H9 (cell line): ENCODE measurements at regions not wholly inside any gene's neighbourhood (a gene's known extent, or its start where the extent isn't known, plus 50 kb on each side); places are given as distances from the start of the nearest gene placed in this dataset.

Experiments used
- DNase-seq: peaks from one replicate; pipeline ENCODE4 v3.0.0-alpha.2; 2017
- H2AFZ ChIP-seq: one replicate; pipeline ENCODE4 v1.6.1; 2013; ENCODE audit warnings: mild to moderate bottlenecking, low read length, control low read depth, moderate library complexity
- H2AK5ac ChIP-seq: 2 replicates; pipeline ENCODE4 v1.6.1; 2013; ENCODE audit warnings: low read length, control low read depth, mixed read lengths; ENCODE audit not compliant: insufficient read length
- H2BK120ac ChIP-seq: one replicate; pipeline ENCODE4 v1.6.1; 2013; ENCODE audit warnings: low read depth, mild to moderate bottlenecking, low read length, control low read depth, inconsistent platforms; ENCODE audit not compliant: poor library complexity, severe bottlenecking
- H2BK12ac ChIP-seq: 2 replicates; pipeline ENCODE4 v1.6.1; 2013; ENCODE audit warnings: low read length, control low read depth, mixed read lengths, low read depth; ENCODE audit not compliant: insufficient read length
- H2BK15ac ChIP-seq: 2 replicates; pipeline ENCODE4 v1.6.1; 2013; ENCODE audit warnings: low read depth, low read length, control low read depth
- H2BK20ac ChIP-seq: one replicate; pipeline ENCODE4 v1.6.1; 2013; ENCODE audit warnings: low read depth, mild to moderate bottlenecking, low read length, control low read depth, inconsistent platforms; ENCODE audit not compliant: poor library complexity, severe bottlenecking
- H2BK5ac ChIP-seq: 2 replicates; pipeline ENCODE4 v1.6.1; 2013; ENCODE audit warnings: low read length, control low read depth, mixed read lengths; ENCODE audit not compliant: insufficient read length
- H3K14ac ChIP-seq: 2 replicates; pipeline ENCODE4 v1.6.1; 2013; ENCODE audit warnings: low read length, control low read depth; ENCODE audit not compliant: insufficient read depth
- H3K18ac ChIP-seq: 2 replicates; pipeline ENCODE4 v1.6.1; 2013; ENCODE audit warnings: low read depth, mild to moderate bottlenecking, mixed read lengths, low read length, control low read depth; ENCODE audit not compliant: insufficient read length
- H3K23ac ChIP-seq: 2 replicates; pipeline ENCODE4 v1.6.1; 2013; ENCODE audit warnings: low read length, control low read depth, mixed read lengths, low read depth; ENCODE audit not compliant: insufficient read length
- H3K23me2 ChIP-seq: 2 replicates; pipeline ENCODE4 v1.6.1; 2013; ENCODE audit warnings: low read depth, mild to moderate bottlenecking, mixed read lengths, low read length, control low read depth; ENCODE audit not compliant: insufficient read length, poor library complexity, severe bottlenecking
- H3K27ac ChIP-seq: 2 replicates; pipeline ENCODE4 v1.5.1; 2013; ENCODE audit warnings: low read length, control low read depth, mixed read lengths, low read depth; ENCODE audit not compliant: insufficient read length
- H3K27me3 ChIP-seq: 2 replicates; pipeline ENCODE4 v1.6.1; 2013; ENCODE audit warnings: low read length, control low read depth, inconsistent platforms; ENCODE audit not compliant: insufficient read depth
- H3K4ac ChIP-seq: 2 replicates; pipeline ENCODE4 v1.6.1; 2013; ENCODE audit warnings: low read depth, mild to moderate bottlenecking, control low read depth, inconsistent platforms, low read length, moderate library complexity
- H3K4me1 ChIP-seq: 2 replicates; pipeline ENCODE4 v1.6.1; 2013; ENCODE audit warnings: low read length, control low read depth, inconsistent platforms; ENCODE audit not compliant: insufficient read depth
- H3K4me2 ChIP-seq: 2 replicates; pipeline ENCODE4 v1.6.1; 2013; ENCODE audit warnings: low read length, control low read depth, mixed read lengths; ENCODE audit not compliant: insufficient read length, insufficient read depth
- H3K56ac ChIP-seq: 2 replicates; pipeline ENCODE4 v1.6.1; 2013; ENCODE audit warnings: low read depth, mild to moderate bottlenecking, mixed read lengths, low read length, control low read depth; ENCODE audit not compliant: insufficient read length
- H3K79me1 ChIP-seq: 2 replicates; pipeline ENCODE4 v1.6.1; 2013; ENCODE audit warnings: low read depth, mild to moderate bottlenecking, moderate library complexity, low read length, control low read depth, inconsistent platforms; ENCODE audit not compliant: insufficient read depth, poor library complexity, severe bottlenecking
- H3K79me2 ChIP-seq: 2 replicates; pipeline ENCODE4 v1.6.1; 2013; ENCODE audit warnings: low read length, control low read depth, inconsistent platforms; ENCODE audit not compliant: insufficient read depth
- H3K9ac ChIP-seq: 2 replicates; pipeline ENCODE4 v1.6.1; 2013; ENCODE audit warnings: low read length, control low read depth, mixed read lengths; ENCODE audit not compliant: insufficient read length; ENCODE audit errors: extremely low read depth
- H3K9me3 ChIP-seq: one replicate; pipeline ENCODE4 v1.6.1; 2013; ENCODE audit warnings: low read depth, low read length, inconsistent platforms; ENCODE audit not compliant: control insufficient read depth
- H3T11ph ChIP-seq: one replicate; pipeline ENCODE4 v1.6.1; 2013; ENCODE audit warnings: mild to moderate bottlenecking, low read length, control low read depth, inconsistent platforms
- H4K20me1 ChIP-seq: one replicate; pipeline ENCODE4 v1.6.1; 2013; ENCODE audit not compliant: control insufficient read depth, insufficient read length, insufficient read depth
- H4K5ac ChIP-seq: 2 replicates; pipeline ENCODE4 v1.6.1; 2013; ENCODE audit warnings: low read depth, mild to moderate bottlenecking, mixed read lengths, low read length, control low read depth; ENCODE audit not compliant: insufficient read length
- H4K8ac ChIP-seq: replicated peaks from 2 replicates; pipeline ENCODE4 v1.6.1; 2013; ENCODE audit warnings: low read length, control low read depth, mixed read lengths, low read depth; ENCODE audit not compliant: insufficient read length
- H4K91ac ChIP-seq: 2 replicates; pipeline ENCODE4 v1.6.1; 2013; ENCODE audit warnings: low read depth, mild to moderate bottlenecking, moderate library complexity, mixed read lengths, low read length, control low read depth; ENCODE audit not compliant: insufficient read length
- H3K27ac Mint-ChIP-seq, 3 experiments: 2 replicates in 2 of 3; 3 replicates in 1 of 3; pipeline ENCODE4 v1.8.0; 2020 to 2021; ENCODE audit warnings: mixed read lengths in 3 of 3, mild to moderate bottlenecking in 1 of 3, moderate library complexity in 1 of 3
- H3K27me3 Mint-ChIP-seq: 2 replicates; pipeline ENCODE4 v1.8.0; 2021; ENCODE audit warnings: low read depth, mild to moderate bottlenecking, moderate library complexity, mixed read lengths
- H3K36me3 Mint-ChIP-seq, 3 experiments: 2 replicates in 2 of 3; 3 replicates in 1 of 3; pipeline ENCODE4 v1.8.0; 2020 to 2021; ENCODE audit warnings: low read depth in 3 of 3, mixed read lengths in 3 of 3; ENCODE audit not compliant: insufficient read depth in 1 of 3
- H3K4me1 Mint-ChIP-seq, 2 experiments: 2 replicates each; pipeline ENCODE4 v1.8.0; 2020; ENCODE audit warnings: mixed read lengths in 2 of 2
- H3K4me3 Mint-ChIP-seq, 2 experiments: 2 replicates in 1 of 2; 3 replicates in 1 of 2; pipeline ENCODE4 v1.8.0; 2020 to 2021; ENCODE audit warnings: mild to moderate bottlenecking in 2 of 2, mixed read lengths in 2 of 2, moderate library complexity in 1 of 2
- H3K9me3 Mint-ChIP-seq, 2 experiments: 2 replicates in 1 of 2; 3 replicates in 1 of 2; pipeline ENCODE4 v1.8.0; 2020; ENCODE audit warnings: mild to moderate bottlenecking in 2 of 2, mixed read lengths in 2 of 2, moderate library complexity in 1 of 2
- CTCF ChIP-seq: fragments of 200-600 bp; sonication (generic); conservative IDR thresholded peaks from 3 replicates; pipeline ENCODE4 v1.8.0; 2021; ENCODE audit warnings: antibody characterized with exemption, mild to moderate bottlenecking

GRCh38 chr5:116354699-116355098 is 219.9 kb downstream of the SEMA6A start:
- DNase-seq = no peak
- Histone ChIP-seq H2AFZ (no peak overlapping the region), H3K14ac (no peak overlapping the region), H3T11ph (no peak overlapping the region), H3K27me3 (no peaks in the 10 kb centered on the region), H2BK20ac (no peak overlapping the region), H4K5ac (no peak overlapping the region), H3K56ac (no peak overlapping the region), H3K23ac (no peak overlapping the region), H3K4me1 (no peaks in the 10 kb centered on the region), H3K79me1 (no peaks in the 10 kb centered on the region), H3K79me2 (no peaks in the 10 kb centered on the region), H2BK12ac (no peak overlapping the region), H2BK120ac (no peak overlapping the region), H4K91ac (no peak overlapping the region), H3K9me3 (no peaks in the 10 kb centered on the region), H3K23me2 (no peaks in the 10 kb centered on the region), H4K20me1 (no peaks in the 10 kb centered on the region), H4K8ac (no peak overlapping the region), H3K18ac (no peak overlapping the region), H3K9ac (no peak overlapping the region), H3K4ac (no peak overlapping the region), H2BK5ac (no peak overlapping the region), H3K27ac (no peak overlapping the region), H3K4me2 (no peak overlapping the region), H2AK5ac (no peak overlapping the region), H2BK15ac (no peak overlapping the region)
- Mint-ChIP-seq H3K27me3 (no peaks in the 10 kb centered on the region), H3K36me3 (peaks cover 0 to 15% (median 4%) of the 10 kb centered on the region in 3 experiments; a peak in 5 of 7 replicates), H3K4me3 (no peak overlapping the region), H3K4me1 (peaks cover 0 to 2% of the 10 kb centered on the region in 2 experiments; a peak in 1 of 4 replicates), H3K9me3 (peaks cover 5 to 9% of the 10 kb centered on the region in 2 experiments; a peak in 3 of 5 replicates), H3K27ac (no peak overlapping the region)
- no peak for TF ChIP-seq CTCF
